Fibroblast of the aortic adventitia (primary cell): ENCODE measurements at regions not wholly inside any gene's neighbourhood (a gene's known extent, or its start where the extent isn't known, plus 50 kb on each side); places are given as distances from the start of the nearest gene placed in this dataset.
"Not testable (repeated sequence)": the region's sequence is repeated elsewhere in the genome, so short reads cannot be mapped to it uniquely, and the experiment has no call there.

ENCODE experiments used
- DNase-seq: peaks from one replicate; pipeline ENCODE4 v3.0.0-alpha.2; 2010; ENCODE audit warnings: low read depth
- H3K4me3 ChIP-seq: 2 replicates; pipeline ENCODE4 v1.5.1; 2011; ENCODE audit warnings: low read depth, mild to moderate bottlenecking, control low read depth, low read length, moderate library complexity
- CTCF ChIP-seq: IDR thresholded peaks from 2 replicates; pipeline ENCODE4 v1.5.1; 2011; ENCODE audit warnings: mild to moderate bottlenecking, low read length, control low read depth, inconsistent platforms; ENCODE audit not compliant: insufficient read depth

DNA sequence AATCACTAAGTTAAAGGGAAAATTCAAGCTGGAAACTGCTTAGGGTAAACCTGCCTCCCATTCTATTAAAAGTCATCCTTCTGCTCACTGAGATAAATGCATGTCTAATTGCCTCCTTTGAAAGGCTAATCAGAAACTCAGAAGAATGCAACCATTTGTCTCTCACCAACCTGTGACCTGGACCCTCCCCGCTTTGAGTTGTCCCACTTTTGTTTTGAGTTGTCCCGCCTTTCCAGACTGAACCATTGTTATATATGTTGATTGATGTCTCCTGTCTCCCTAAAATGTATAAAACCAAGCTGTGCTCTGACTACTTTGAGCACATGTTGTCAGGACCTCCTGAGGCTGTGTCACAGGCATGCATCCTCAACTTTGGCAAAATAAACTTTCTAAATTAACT lies 378.4 kb downstream of the KIF20B start:
- TF ChIP-seq CTCF = no peak
- DNase-seq = no peak
- H3K4me3 ChIP-seq = no peak overlapping the region

DNA sequence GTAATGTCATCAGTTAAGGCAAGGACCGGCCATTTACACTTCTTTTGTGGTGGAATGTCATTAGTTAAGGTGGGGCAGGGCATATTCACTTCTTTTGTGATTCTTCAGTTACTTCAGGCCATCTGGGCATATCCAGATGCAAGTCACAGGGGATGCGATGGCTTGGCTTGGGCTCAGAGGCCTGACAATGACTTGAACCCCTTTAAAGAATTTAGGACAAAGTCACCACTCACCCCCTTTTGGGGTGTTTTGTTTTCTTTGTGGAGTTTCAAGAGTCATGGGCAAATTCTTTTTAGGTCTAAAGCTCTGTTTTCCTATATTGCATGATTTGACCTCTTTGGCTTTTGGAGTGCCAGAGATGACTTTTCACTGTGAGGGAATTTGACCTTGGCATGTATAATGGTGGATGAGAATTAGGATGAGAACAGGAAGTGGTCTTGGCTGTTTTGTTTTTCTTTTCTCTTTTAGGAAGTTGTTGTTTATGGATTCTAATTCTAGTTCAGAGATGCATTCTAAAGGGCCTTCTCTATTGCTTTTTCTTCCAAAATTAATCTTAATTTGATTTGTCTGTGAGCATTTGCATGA lies 385.3 kb downstream of the KIF20B start:
- not testable (repeated sequence) for H3K4me3 ChIP-seq, DNase-seq

GRCh38 chr10:90087197-90088023 lies 386.0 kb downstream of the KIF20B start:
- DNase-seq = peak; percentile 2
- no peak for TF ChIP-seq CTCF
- H3K4me3 ChIP-seq = no peak overlapping the region

GRCh38 chr10:90088024-90088317 lies 386.6 kb downstream of the KIF20B start:
- no peak for TF ChIP-seq CTCF
- no peak for DNase-seq
- no peak overlapping the region for H3K4me3 ChIP-seq

GRCh38 chr10:90089719-90090118 lies 388.3 kb downstream of the KIF20B start:
- TF ChIP-seq CTCF = no peak
- no peak overlapping the region for H3K4me3 ChIP-seq
- DNase-seq = no peak

GRCh38 chr10:90096196-90096595 lies 394.8 kb downstream of the KIF20B start:
- no peak for TF ChIP-seq CTCF
- no peak for DNase-seq
- H3K4me3 ChIP-seq = no peak overlapping the region

- not testable (repeated sequence) for H3K4me3 ChIP-seq, DNase-seq
These were observed 406.2 kb downstream of the KIF20B start for GRCh38 chr10:90107581-90107980.

DNA sequence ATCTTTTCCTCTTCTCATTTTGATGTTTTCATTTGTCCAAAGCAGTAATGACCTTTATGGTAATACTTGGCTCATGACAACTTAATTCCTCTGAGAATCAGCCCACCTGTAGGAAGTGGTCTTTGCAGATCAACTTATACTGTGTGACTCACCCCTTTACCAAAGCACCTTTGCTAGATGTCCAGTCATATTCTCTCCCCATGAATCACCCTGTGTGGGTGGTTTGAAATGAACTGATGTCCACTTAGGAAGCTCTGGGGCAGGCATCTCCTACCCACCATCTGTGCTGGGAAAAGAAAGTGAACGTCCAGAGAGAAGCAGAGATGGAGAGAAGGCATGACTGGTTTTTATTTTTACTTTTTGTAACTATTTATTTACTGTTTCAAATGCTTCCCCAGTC lies 410.3 kb downstream of the KIF20B start:
- H3K4me3 ChIP-seq = no peak overlapping the region
- peak; percentile 13 for DNase-seq

More for the DNA sequence above, 410.3 kb downstream of the KIF20B start:
- no peak for TF ChIP-seq CTCF
